ENCODE measurements at regions not wholly inside any gene's neighbourhood (a gene's known extent, or its start where the extent isn't known, plus 50 kb on each side); places are given as distances from the start of the nearest gene placed in this dataset.
"Not testable (repeated sequence)": the region's sequence is repeated elsewhere in the genome, so short reads cannot be mapped to it uniquely, and the experiment has no call there.

DNA sequence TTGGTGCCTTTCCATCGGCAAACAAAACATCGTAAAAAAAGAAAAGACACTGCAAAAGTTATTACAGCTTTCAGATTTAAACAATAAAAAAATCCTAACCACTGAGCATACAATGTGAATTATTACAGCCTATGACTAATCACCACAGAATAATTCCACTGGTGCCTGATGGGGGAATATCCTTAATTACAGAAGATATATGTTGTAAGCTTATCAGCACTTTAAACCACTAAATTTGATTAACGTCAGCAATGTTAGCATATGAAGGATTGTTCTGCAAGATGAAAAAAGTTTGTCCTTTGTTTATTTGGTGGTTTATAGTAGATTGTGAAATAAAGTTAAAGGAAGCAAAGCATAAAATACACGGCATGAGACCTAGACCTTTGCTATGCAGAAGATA is 210.2 kb upstream of the ADAMTS3 start:
- ChIA-PET CTCF (interaction anchor here (0.6 to 1.3 kb wide), 2 partner anchors 32 to 54 kb away, joined by 4 read pairs; no protein-coding TSS in a partner anchor), POLR2A (interaction anchor here (0.6 kb wide), 1 partner anchor 8 kb away, joined by 5 read pairs; no protein-coding TSS in a partner anchor)
- H3K27me3 ChIP-seq (ENCODE audit: control insufficient read depth, insufficient read depth, low read length), result peaks cover 2% of the 10 kb centered on the region
- TF ChIP-seq CTCF (IDR thresholded peaks at IDR 0.05; ENCODE audit: insufficient read depth, low read depth, low read length), result no peak
- no peaks in the 10 kb centered on the region for H3K36me3 ChIP-seq (ENCODE audit: control insufficient read depth, insufficient read depth, low read length)
- no peak overlapping the region for H3K4me3 ChIP-seq (ENCODE audit: low read depth, low read length)
- DNase-seq (ENCODE audit: low read depth), result peak; percentile 31

DNA sequence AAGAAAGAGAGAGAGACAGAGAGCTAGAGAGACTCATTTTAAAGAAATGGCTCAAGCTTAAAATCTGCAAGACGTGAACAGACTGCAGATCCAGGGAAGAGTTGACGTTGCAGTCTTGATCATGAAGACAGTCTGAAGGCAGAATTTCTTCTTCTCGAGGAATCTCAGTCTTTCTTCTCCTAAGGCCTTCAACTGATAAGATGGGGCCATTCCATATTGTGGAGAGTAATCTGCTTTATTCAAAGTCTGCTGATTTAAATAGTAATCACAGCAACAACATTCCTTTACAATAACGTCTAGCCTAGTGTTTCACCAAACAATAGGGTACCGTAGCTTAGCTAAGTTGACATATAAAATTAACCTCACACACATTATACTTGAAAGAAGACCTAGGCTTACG is 208.4 kb upstream of the ADAMTS3 start:
- Histone ChIP-seq H3K4me3 (ENCODE audit: low read depth, low read length) (no peak overlapping the region), H3K27me3 (ENCODE audit: control insufficient read depth, insufficient read depth, low read length) (no peaks in the 10 kb centered on the region; the same call in 1 of the 2 replicates), H3K36me3 (ENCODE audit: control insufficient read depth, insufficient read depth, low read length) (no peaks in the 10 kb centered on the region)
- ChIA-PET POLR2A (no interaction called here), CTCF (interaction anchor here (1.5 kb wide), 1 partner anchor 9 kb away, joined by 4 read pairs; no protein-coding TSS in a partner anchor)
- DNase-seq (ENCODE audit: low read depth), result no peak
- TF ChIP-seq CTCF (IDR thresholded peaks at IDR 0.05; ENCODE audit: insufficient read depth, low read depth, low read length), result no peak

- Histone ChIP-seq H3K4me3 (ENCODE audit: low read depth, low read length) (no peak overlapping the region), H3K27me3 (ENCODE audit: control insufficient read depth, insufficient read depth, low read length) (no peaks in the 10 kb centered on the region), H3K36me3 (ENCODE audit: control insufficient read depth, insufficient read depth, low read length) (no peaks in the 10 kb centered on the region)
- DNase-seq (ENCODE audit: low read depth), result peak; percentile 34
- CTCF ChIA-PET, result interaction anchor here (1.5 kb wide), 1 partner anchor 47 kb away, joined by 3 read pairs; no protein-coding TSS in a partner anchor
- TF ChIP-seq CTCF (IDR thresholded peaks at IDR 0.05; ENCODE audit: insufficient read depth, low read depth, low read length), result no peak
- POLR2A ChIA-PET, result no interaction called here
These were observed 201.7 kb upstream of the ADAMTS3 start for GRCh38 chr4:72770708-72771107.

GRCh38 chr4:72768364-72768763 is 199.3 kb upstream of the ADAMTS3 start:
- no peak for DNase-seq (ENCODE audit: low read depth)
- TF ChIP-seq CTCF (IDR thresholded peaks at IDR 0.05; ENCODE audit: insufficient read depth, low read depth, low read length), result no peak
- no peaks in the 10 kb centered on the region for H3K27me3 ChIP-seq (ENCODE audit: control insufficient read depth, insufficient read depth, low read length)
- ChIA-PET CTCF (interaction anchor here (0.5 to 1.1 kb wide), 4 partner anchors 9 to 1924 kb away, joined by 3 to 4 read pairs (median 4); no protein-coding TSS in a partner anchor), POLR2A (no interaction called here)
- H3K4me3 ChIP-seq (ENCODE audit: low read depth, low read length), result no peak overlapping the region
- H3K36me3 ChIP-seq (ENCODE audit: control insufficient read depth, insufficient read depth, low read length), result no peaks in the 10 kb centered on the region

DNA sequence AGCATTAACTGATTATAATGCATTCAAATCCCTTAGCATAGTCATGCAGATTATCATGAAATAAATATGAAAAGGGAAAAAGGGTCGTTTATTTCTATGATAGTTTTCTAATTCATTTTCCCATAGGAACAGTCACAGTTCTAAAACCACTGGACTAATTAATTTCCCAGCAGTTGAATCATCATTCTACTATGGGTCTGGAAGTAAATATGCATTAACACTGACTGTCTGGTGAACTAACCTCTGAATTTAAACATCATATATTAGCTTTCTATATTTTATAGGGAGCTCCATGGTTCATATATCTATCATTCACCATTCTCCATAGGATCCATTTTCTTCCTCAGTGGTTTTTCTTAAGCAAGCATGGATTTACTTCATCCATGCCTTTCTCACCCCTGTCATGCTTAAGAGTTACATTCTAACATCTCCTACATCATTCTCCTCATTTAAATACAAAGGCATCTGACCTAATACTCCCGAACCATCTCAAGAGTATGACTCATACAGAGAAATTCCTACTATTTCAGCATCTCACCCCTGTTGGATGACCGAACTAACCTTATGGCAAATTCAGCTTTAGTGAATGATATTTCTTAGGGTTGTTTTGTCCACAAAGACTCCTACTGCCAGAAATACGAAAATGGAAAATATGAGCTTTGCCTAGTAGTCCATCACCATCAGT is 198.7 kb upstream of the ADAMTS3 start:
- TF ChIP-seq CTCF (IDR thresholded peaks at IDR 0.05; ENCODE audit: insufficient read depth, low read depth, low read length), result no peak
- Histone ChIP-seq H3K27me3 (ENCODE audit: control insufficient read depth, insufficient read depth, low read length) (no peaks in the 10 kb centered on the region), H3K36me3 (ENCODE audit: control insufficient read depth, insufficient read depth, low read length) (no peaks in the 10 kb centered on the region), H3K4me3 (ENCODE audit: low read depth, low read length) (no peak overlapping the region)
- DNase-seq (ENCODE audit: low read depth), result peak; percentile 66
- ChIA-PET CTCF (interaction anchor here (0.5 to 1.1 kb wide), 4 partner anchors 9 to 1923 kb away, joined by 3 to 4 read pairs (median 4); no protein-coding TSS in a partner anchor), POLR2A (no interaction called here)

- POLR2A ChIA-PET; H3K36me3 ChIP-seq (ENCODE audit: control insufficient read depth, insufficient read depth, low read length); DNase-seq (ENCODE audit: low read depth); H3K4me3 ChIP-seq (ENCODE audit: low read depth, low read length); H3K27me3 ChIP-seq (ENCODE audit: control insufficient read depth, insufficient read depth, low read length): not testable (repeated sequence)
- CTCF ChIA-PET, result interaction anchor here (1.3 kb wide), 1 partner anchor 11 kb away, joined by 5 read pairs; no protein-coding TSS in a partner anchor
These were observed 196.8 kb upstream of the ADAMTS3 start for GRCh38 chr4:72765788-72766187.
